ENCODE measurements at regions not wholly inside any gene's neighbourhood (a gene's known extent, or its start where the extent isn't known, plus 50 kb on each side); places are given as distances from the start of the nearest gene placed in this dataset.
A peak's percentile ranks its signal among the peaks of the same experiment; 100 is the strongest.

- TF ChIP-seq SPI1 (IDR thresholded peaks at IDR 0.05; ENCODE audit: low read depth, low read length), result no peak
- TF ChIP-seq TAF1 (IDR thresholded peaks at IDR 0.05; ENCODE audit: low read depth, low read length), result no peak
- no peak for TF ChIP-seq POLR2AphosphoS5 (IDR thresholded peaks at IDR 0.05; ENCODE audit: low read depth, low read length)
- TF ChIP-seq POLR2A (IDR thresholded peaks at IDR 0.05; ENCODE audit: low read depth, low read length), result no peak
- TF ChIP-seq PAX5 (IDR thresholded peaks at IDR 0.05; ENCODE audit: insufficient read depth, low read length, severe bottlenecking), result no peak
- TF ChIP-seq POU2F2 (IDR thresholded peaks at IDR 0.05; ENCODE audit: low read depth, low read length), result no peak
- DNase-seq (ENCODE audit: insufficient read length, low spot score) (peak; percentile 64), FAIRE-seq (no peak)
These were observed 246.6 kb upstream of the RPL38 start for GRCh38 chr17:73956595-73957465.

GRCh38 chr17:73957564-73957963 lies 245.9 kb upstream of the RPL38 start:
- DNase-seq (ENCODE audit: insufficient read length, low spot score), result no peak
- TF ChIP-seq POU2F2 (IDR thresholded peaks at IDR 0.05; ENCODE audit: low read depth, low read length) (no peak), TAF1 (IDR thresholded peaks at IDR 0.05; ENCODE audit: low read depth, low read length) (no peak), PAX5 (IDR thresholded peaks at IDR 0.05; ENCODE audit: insufficient read depth, low read length, severe bottlenecking) (no peak), POLR2AphosphoS5 (IDR thresholded peaks at IDR 0.05; ENCODE audit: low read depth, low read length) (no peak), POLR2A (IDR thresholded peaks at IDR 0.05; ENCODE audit: low read depth, low read length) (no peak), SPI1 (IDR thresholded peaks at IDR 0.05; ENCODE audit: low read depth, low read length) (no peak)
- no peak for FAIRE-seq

DNA sequence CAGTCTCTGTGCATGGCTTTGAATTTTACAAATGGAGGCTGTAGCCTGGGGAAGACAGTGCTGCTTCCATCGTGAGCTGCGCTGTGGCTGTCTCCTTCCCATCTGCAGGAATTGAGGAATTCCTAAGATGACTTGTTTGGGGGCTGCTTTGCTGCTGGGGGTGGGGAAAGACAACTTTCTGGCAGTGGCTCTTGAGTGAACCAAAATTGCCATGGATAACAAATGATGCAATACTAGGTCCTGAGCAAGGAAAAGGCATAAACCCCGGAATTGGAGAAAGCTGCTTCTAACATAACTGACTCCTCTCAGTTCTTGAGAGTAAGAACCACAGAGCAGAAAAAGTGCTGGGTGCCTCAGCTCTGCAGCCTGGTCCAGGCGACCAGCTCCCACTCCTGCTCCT lies 245.0 kb upstream of the RPL38 start:
- TF ChIP-seq POLR2AphosphoS5 (IDR thresholded peaks at IDR 0.05; ENCODE audit: low read depth, low read length) (no peak), SPI1 (IDR thresholded peaks at IDR 0.05; ENCODE audit: low read depth, low read length) (no peak), POU2F2 (IDR thresholded peaks at IDR 0.05; ENCODE audit: low read depth, low read length) (no peak), POLR2A (IDR thresholded peaks at IDR 0.05; ENCODE audit: low read depth, low read length) (no peak), TAF1 (IDR thresholded peaks at IDR 0.05; ENCODE audit: low read depth, low read length) (no peak), PAX5 (IDR thresholded peaks at IDR 0.05; ENCODE audit: insufficient read depth, low read length, severe bottlenecking) (no peak)
- no peak for DNase-seq (ENCODE audit: insufficient read length, low spot score)
- FAIRE-seq, result no peak

DNA sequence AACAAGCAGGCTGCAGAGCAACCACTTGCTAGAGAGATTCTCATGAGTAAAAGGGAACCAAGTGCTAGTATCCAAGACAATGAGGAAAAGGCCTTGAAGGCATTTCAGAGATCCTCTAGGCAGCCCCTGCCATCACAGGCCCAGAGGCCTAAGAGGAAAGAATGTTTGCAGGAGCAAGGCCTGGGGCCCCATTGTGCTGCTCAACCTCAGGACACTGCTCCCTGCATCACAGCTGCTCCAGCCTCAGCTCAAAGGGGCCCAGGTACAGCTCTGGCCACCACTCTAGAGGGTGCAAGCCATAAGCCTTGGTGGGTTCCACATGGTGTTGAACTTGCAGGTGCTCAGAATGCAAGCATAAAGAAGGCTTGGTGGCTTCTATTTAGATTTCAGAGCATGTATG lies 243.0 kb upstream of the RPL38 start:
- no peak for DNase-seq (ENCODE audit: insufficient read length, low spot score)
- no peak for TF ChIP-seq POLR2AphosphoS5 (IDR thresholded peaks at IDR 0.05; ENCODE audit: low read depth, low read length)
- TF ChIP-seq POU2F2 (IDR thresholded peaks at IDR 0.05; ENCODE audit: low read depth, low read length), result no peak
- TF ChIP-seq PAX5 (IDR thresholded peaks at IDR 0.05; ENCODE audit: insufficient read depth, low read length, severe bottlenecking), result no peak
- TF ChIP-seq POLR2A (IDR thresholded peaks at IDR 0.05; ENCODE audit: low read depth, low read length), result no peak
- TF ChIP-seq SPI1 (IDR thresholded peaks at IDR 0.05; ENCODE audit: low read depth, low read length), result no peak
- TF ChIP-seq TAF1 (IDR thresholded peaks at IDR 0.05; ENCODE audit: low read depth, low read length), result no peak
- FAIRE-seq, result no peak

- TF ChIP-seq POU2F2 (IDR thresholded peaks at IDR 0.05; ENCODE audit: low read depth, low read length) (no peak), TAF1 (IDR thresholded peaks at IDR 0.05; ENCODE audit: low read depth, low read length) (no peak)
- no peak for DNase-seq (ENCODE audit: insufficient read length, low spot score)
- FAIRE-seq, result no peak
These were observed 241.2 kb upstream of the RPL38 start for GRCh38 chr17:73962308-73962707.

- DNase-seq (ENCODE audit: insufficient read length, low spot score), result no peak
- FAIRE-seq, result no peak
- TF ChIP-seq TAF1 (IDR thresholded peaks at IDR 0.05; ENCODE audit: low read depth, low read length), result no peak
- no peak for TF ChIP-seq POLR2A (IDR thresholded peaks at IDR 0.05; ENCODE audit: low read depth, low read length)
- no peak for TF ChIP-seq POLR2AphosphoS5 (IDR thresholded peaks at IDR 0.05; ENCODE audit: low read depth, low read length)
- TF ChIP-seq PAX5 (IDR thresholded peaks at IDR 0.05; ENCODE audit: insufficient read depth, low read length, severe bottlenecking), result no peak
- TF ChIP-seq SPI1 (IDR thresholded peaks at IDR 0.05; ENCODE audit: low read depth, low read length), result no peak
- no peak for TF ChIP-seq POU2F2 (IDR thresholded peaks at IDR 0.05; ENCODE audit: low read depth, low read length)
These were observed 234.8 kb upstream of the RPL38 start for GRCh38 chr17:73968680-73969079.

DNA sequence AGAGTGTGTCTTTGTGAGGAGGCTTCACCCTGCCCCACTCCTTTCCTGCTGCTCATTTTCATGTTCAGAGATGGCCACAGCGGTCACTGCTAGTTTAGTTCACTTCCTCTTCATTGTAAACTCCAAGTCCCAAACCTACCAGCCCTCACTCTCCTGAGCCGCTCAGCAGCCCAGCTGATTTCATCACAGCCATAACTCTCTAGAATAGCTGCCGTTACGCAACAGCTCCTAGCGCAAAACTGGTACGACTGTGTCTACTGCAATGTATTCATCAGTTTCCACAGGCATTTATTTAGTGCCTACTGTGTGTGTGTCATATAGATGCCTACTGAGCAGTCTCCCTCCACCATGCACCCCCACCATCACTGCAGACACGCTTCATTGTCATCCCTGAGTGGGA lies 233.5 kb upstream of the RPL38 start:
- TF ChIP-seq TAF1 (IDR thresholded peaks at IDR 0.05; ENCODE audit: low read depth, low read length) (no peak), POU2F2 (IDR thresholded peaks at IDR 0.05; ENCODE audit: low read depth, low read length) (no peak), PAX5 (IDR thresholded peaks at IDR 0.05; ENCODE audit: insufficient read depth, low read length, severe bottlenecking) (no peak), SPI1 (IDR thresholded peaks at IDR 0.05; ENCODE audit: low read depth, low read length) (no peak)
- DNase-seq (ENCODE audit: insufficient read length, low spot score) (no peak), FAIRE-seq (no peak)

DNA sequence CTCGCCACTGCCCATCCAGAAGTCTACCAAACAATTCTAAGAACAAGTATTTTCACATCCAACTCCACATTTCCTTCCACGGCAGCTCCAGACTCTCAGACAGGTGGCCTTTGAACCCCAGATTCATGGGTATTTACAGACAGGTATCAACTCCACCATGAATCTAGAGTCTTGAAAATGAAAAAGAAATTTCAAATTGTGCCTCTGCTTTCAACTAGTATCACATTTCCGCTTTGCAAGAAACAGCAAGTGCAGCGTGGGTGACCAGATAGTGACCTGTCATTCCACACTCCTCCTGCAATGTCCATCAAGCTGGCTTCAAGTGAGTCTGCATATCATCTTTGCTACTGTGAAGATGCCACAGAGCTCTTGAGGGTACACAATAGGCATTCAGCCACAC lies 232.4 kb upstream of the RPL38 start:
- FAIRE-seq, result no peak
- TF ChIP-seq TAF1 (IDR thresholded peaks at IDR 0.05; ENCODE audit: low read depth, low read length) (no peak), PAX5 (IDR thresholded peaks at IDR 0.05; ENCODE audit: insufficient read depth, low read length, severe bottlenecking) (no peak), POLR2A (IDR thresholded peaks at IDR 0.05; ENCODE audit: low read depth, low read length) (no peak), POLR2AphosphoS5 (IDR thresholded peaks at IDR 0.05; ENCODE audit: low read depth, low read length) (no peak), POU2F2 (IDR thresholded peaks at IDR 0.05; ENCODE audit: low read depth, low read length) (no peak), SPI1 (IDR thresholded peaks at IDR 0.05; ENCODE audit: low read depth, low read length) (no peak)
- no peak for DNase-seq (ENCODE audit: insufficient read length, low spot score)

- FAIRE-seq, result no peak
- TF ChIP-seq POU2F2 (IDR thresholded peaks at IDR 0.05; ENCODE audit: low read depth, low read length), result no peak
- TF ChIP-seq TAF1 (IDR thresholded peaks at IDR 0.05; ENCODE audit: low read depth, low read length), result no peak
- no peak for TF ChIP-seq POLR2A (IDR thresholded peaks at IDR 0.05; ENCODE audit: low read depth, low read length)
- TF ChIP-seq POLR2AphosphoS5 (IDR thresholded peaks at IDR 0.05; ENCODE audit: low read depth, low read length), result no peak
- DNase-seq (ENCODE audit: insufficient read length, low spot score), result no peak
These were observed 231.4 kb upstream of the RPL38 start for GRCh38 chr17:73972056-73972455.

DNA sequence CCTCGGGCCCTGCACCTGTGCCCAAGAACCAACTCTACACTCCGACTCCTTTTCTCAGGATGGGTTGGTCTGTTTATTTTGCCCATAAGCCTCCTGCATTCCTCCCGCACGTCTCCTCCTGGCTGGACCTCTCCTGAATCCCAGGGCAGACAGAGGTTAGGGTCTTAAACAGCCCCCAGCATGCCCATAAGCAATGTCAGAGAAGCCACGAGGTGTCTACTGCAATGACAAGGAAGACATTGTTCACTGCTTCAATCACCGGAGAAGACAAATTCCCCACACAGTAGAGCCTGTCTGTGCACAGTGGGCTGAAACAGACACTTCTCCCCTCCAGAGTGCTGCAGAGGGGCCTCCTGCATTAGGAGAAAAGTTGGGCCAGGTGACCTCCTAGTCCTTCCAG lies 230.6 kb upstream of the RPL38 start:
- FAIRE-seq, result no peak
- no peak for DNase-seq (ENCODE audit: insufficient read length, low spot score)
- TF ChIP-seq TAF1 (IDR thresholded peaks at IDR 0.05; ENCODE audit: low read depth, low read length), result no peak
- no peak for TF ChIP-seq PAX5 (IDR thresholded peaks at IDR 0.05; ENCODE audit: insufficient read depth, low read length, severe bottlenecking)
- no peak for TF ChIP-seq POU2F2 (IDR thresholded peaks at IDR 0.05; ENCODE audit: low read depth, low read length)
- TF ChIP-seq POLR2AphosphoS5 (IDR thresholded peaks at IDR 0.05; ENCODE audit: low read depth, low read length), result no peak
- TF ChIP-seq POLR2A (IDR thresholded peaks at IDR 0.05; ENCODE audit: low read depth, low read length), result no peak
- no peak for TF ChIP-seq SPI1 (IDR thresholded peaks at IDR 0.05; ENCODE audit: low read depth, low read length)

Data from GM12891 (cell line).